ENCODE measurements at regions not wholly inside any gene's neighbourhood (a gene's known extent, or its start where the extent isn't known, plus 50 kb on each side); places are given as distances from the start of the nearest gene placed in this dataset.
"Not testable (repeated sequence)": the region's sequence is repeated elsewhere in the genome, so short reads cannot be mapped to it uniquely, and the experiment has no call there.

DNA sequence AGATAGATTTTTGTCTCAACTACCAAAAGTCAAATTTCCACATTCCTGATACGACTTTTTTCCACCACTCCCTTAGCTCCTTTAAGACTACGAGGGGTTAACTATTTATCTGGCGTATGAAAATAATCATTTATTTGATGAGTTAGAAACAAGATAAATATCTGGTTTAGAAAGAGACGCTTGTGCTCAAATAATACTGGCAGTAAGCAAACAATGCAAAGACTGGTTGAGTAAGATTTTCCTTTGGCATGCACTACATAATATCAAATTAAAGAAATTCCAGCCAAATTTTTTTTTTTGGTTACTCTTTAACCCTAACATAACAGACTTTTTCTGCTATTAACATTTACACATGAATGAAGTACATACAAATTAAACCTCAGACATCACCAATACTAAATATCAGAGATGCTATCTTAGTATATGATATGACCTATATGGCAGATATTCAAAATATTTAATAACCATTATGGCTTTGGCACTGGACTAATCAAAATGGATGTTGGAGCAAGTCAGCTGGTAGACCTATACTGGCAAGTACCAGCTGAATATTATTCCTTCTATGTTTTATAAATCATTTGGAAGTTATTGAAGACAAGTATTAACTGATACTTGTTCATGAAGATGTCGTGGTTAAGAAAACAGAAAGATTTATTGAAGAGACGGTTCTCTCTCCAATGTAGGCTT, 345.3 kb downstream of the TFAP2B start:
- TF ChIP-seq, protein P1, sequence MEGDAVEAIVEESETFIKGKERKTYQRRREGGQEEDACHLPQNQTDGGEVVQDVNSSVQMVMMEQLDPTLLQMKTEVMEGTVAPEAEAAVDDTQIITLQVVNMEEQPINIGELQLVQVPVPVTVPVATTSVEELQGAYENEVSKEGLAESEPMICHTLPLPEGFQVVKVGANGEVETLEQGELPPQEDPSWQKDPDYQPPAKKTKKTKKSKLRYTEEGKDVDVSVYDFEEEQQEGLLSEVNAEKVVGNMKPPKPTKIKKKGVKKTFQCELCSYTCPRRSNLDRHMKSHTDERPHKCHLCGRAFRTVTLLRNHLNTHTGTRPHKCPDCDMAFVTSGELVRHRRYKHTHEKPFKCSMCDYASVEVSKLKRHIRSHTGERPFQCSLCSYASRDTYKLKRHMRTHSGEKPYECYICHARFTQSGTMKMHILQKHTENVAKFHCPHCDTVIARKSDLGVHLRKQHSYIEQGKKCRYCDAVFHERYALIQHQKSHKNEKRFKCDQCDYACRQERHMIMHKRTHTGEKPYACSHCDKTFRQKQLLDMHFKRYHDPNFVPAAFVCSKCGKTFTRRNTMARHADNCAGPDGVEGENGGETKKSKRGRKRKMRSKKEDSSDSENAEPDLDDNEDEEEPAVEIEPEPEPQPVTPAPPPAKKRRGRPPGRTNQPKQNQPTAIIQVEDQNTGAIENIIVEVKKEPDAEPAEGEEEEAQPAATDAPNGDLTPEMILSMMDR (IDR thresholded peaks at IDR 0.05; ENCODE audit: insufficient read depth, low read length, poor library complexity, severe bottlenecking): no peak
- no peak for DNase-seq (ENCODE audit: low read depth)
- H3K27me3 ChIP-seq (ENCODE audit: control insufficient read depth, insufficient read depth, low read length): no peaks in the 10 kb centered on the region

DNA sequence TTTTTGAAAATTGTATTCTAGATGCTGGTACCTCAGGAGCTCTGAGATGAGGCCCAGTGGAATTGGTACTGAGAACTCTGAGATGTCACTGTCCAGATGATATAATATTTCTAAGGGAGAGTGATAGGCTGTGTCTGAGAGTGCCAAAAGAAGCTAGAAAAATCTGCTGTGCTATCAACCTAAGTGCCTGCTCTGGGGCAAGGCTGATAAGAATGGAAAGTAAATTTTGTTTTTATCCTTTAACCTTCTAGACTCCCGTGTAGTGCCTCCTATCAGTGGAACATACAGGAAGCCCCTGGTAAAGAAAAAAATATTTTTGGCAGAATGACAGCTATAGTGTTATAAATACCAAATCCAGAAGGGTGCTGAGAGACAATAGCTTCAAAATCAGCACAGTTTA, 348.2 kb downstream of the TFAP2B start:
- DNase-seq (ENCODE audit: low read depth): no peak
- Histone ChIP-seq H3K27me3 (ENCODE audit: control insufficient read depth, insufficient read depth, low read length) (no peaks in the 10 kb centered on the region), H3K4me3 (ENCODE audit: low read depth, low read length) (no peak overlapping the region), H3K36me3 (ENCODE audit: control insufficient read depth, insufficient read depth, low read length) (no peaks in the 10 kb centered on the region)
- TF ChIP-seq, protein P1 (IDR thresholded peaks at IDR 0.05; ENCODE audit: insufficient read depth, low read length, poor library complexity, severe bottlenecking): no peak

More for the DNA sequence above, 345.3 kb downstream of the TFAP2B start:
- Histone ChIP-seq H3K4me3 (ENCODE audit: low read depth, low read length) (no peak overlapping the region), H3K36me3 (ENCODE audit: control insufficient read depth, insufficient read depth, low read length) (no peaks in the 10 kb centered on the region)

DNA sequence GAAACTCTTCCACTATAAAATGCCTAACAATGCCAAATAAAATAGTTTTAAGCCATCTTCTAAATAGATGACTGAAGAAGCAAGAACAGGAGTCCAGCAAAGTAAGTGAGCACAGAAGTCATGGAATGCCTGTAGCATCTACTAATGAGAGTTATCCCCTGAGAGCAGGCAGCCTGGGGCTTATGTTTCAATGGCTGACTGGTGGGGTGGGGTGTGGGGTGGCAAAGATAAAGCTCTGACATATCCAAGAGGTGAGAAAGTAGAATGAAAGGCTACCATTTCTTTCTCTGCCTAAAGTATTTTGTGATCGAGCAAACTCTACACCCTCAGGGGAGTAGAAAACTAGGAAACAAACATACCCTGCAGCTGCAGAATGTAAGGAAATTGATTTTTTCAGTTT, 348.8 kb downstream of the TFAP2B start:
- no peak for DNase-seq (ENCODE audit: low read depth)
- H3K4me3 ChIP-seq (ENCODE audit: low read depth, low read length): no peak overlapping the region
- H3K27me3 ChIP-seq (ENCODE audit: control insufficient read depth, insufficient read depth, low read length): no peaks in the 10 kb centered on the region
- TF ChIP-seq, protein P1 (IDR thresholded peaks at IDR 0.05; ENCODE audit: insufficient read depth, low read length, poor library complexity, severe bottlenecking): no peak
- no peaks in the 10 kb centered on the region for H3K36me3 ChIP-seq (ENCODE audit: control insufficient read depth, insufficient read depth, low read length)

DNA sequence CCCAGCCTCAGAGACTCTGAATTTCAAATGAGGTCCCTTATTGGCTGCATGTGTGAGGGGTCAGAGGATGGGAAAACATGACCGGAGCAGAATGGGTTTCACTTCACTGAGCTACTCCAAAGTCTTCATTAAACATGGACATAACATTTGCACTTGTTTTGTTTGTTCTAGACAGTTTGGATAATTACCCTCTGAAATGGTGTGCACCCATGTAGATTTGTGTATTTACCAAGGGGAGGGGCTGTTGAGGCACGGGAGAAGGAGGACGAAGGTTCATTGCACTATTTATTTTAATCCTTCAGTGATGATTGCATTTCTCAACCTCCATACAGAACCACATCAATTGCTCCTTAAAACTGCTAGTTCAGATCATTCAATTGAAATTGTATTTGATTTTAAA, 364.2 kb downstream of the TFAP2B start:
- no peak for DNase-seq (ENCODE audit: low read depth)
- Histone ChIP-seq H3K4me3 (ENCODE audit: low read depth, low read length) (no peak overlapping the region), H3K27me3 (ENCODE audit: control insufficient read depth, insufficient read depth, low read length) (no peaks in the 10 kb centered on the region), H3K36me3 (ENCODE audit: control insufficient read depth, insufficient read depth, low read length) (no peaks in the 10 kb centered on the region)
- TF ChIP-seq, protein P1 (IDR thresholded peaks at IDR 0.05; ENCODE audit: insufficient read depth, low read length, poor library complexity, severe bottlenecking): no peak

DNA sequence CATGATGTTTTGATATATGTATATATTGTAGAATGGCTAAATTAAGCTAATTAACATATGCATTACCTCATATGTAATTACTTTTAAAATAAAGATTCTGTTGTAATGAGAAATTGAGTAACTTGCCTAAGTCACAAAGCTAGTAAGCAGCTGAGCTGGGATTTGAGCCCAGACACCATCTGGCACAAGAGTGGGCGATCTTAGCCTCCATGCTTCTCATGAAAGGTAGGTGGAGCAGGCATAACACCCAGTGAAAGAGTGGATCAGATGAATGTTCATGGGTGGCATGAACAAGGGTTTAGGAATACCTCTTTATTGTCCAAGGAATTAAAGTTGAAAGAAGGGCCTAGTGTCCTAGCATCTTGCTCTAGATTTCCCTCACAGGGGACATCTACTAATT, 365.4 kb downstream of the TFAP2B start:
- no peaks in the 10 kb centered on the region for H3K27me3 ChIP-seq (ENCODE audit: control insufficient read depth, insufficient read depth, low read length)
- H3K4me3 ChIP-seq (ENCODE audit: low read depth, low read length): no peak overlapping the region
- TF ChIP-seq, protein P1 (IDR thresholded peaks at IDR 0.05; ENCODE audit: insufficient read depth, low read length, poor library complexity, severe bottlenecking): no peak

DNA sequence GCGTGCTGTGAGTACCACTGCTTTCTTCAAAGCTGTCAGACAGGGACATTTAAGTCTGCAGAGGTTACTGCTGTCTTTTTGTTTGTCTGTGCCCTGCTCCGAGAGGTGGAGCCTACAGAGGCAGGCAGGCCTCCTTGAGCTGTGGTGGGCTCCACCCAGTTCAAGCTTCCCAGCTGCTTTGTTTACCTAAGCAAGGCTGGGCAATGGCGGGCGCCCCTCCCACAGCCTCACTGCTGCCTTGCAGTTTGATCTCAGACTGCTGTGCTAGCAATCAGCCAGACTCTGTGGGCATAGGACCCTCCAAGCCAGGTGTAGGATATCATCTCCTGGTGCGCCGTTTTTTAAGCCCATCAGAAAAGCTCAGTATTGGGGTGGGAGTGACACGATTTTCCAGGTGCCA, 374.5 kb downstream of the TFAP2B start:
- H3K4me3 ChIP-seq (ENCODE audit: low read depth, low read length); H3K36me3 ChIP-seq (ENCODE audit: control insufficient read depth, insufficient read depth, low read length); H3K27me3 ChIP-seq (ENCODE audit: control insufficient read depth, insufficient read depth, low read length); DNase-seq (ENCODE audit: low read depth): not testable (repeated sequence)

More for the DNA sequence above, 365.4 kb downstream of the TFAP2B start:
- no peak for DNase-seq (ENCODE audit: low read depth)
- H3K36me3 ChIP-seq (ENCODE audit: control insufficient read depth, insufficient read depth, low read length): no peaks in the 10 kb centered on the region
